Loucy (cell line): ENCODE measurements at regions not wholly inside any gene's neighbourhood (a gene's known extent, or its start where the extent isn't known, plus 50 kb on each side); places are given as distances from the start of the nearest gene placed in this dataset.

ENCODE experiments used
- EZH2phosphoT487 ChIP-seq: fragments of 200-600 bp; IDR thresholded peaks from 2 replicates; pipeline ENCODE4 v1.6.1; 2018; ENCODE audit warnings: antibody characterized with exemption, mild to moderate bottlenecking, moderate library complexity, borderline replicate concordance
- TF ChIP-seq, protein P1 (sequence below): fragments of 200-600 bp; sonication (generic); conservative IDR thresholded peaks from 2 replicates; pipeline ENCODE4 v1.5.1; 2014; ENCODE audit warnings: mild to moderate bottlenecking, antibody characterized with exemption, low read length

DNA sequence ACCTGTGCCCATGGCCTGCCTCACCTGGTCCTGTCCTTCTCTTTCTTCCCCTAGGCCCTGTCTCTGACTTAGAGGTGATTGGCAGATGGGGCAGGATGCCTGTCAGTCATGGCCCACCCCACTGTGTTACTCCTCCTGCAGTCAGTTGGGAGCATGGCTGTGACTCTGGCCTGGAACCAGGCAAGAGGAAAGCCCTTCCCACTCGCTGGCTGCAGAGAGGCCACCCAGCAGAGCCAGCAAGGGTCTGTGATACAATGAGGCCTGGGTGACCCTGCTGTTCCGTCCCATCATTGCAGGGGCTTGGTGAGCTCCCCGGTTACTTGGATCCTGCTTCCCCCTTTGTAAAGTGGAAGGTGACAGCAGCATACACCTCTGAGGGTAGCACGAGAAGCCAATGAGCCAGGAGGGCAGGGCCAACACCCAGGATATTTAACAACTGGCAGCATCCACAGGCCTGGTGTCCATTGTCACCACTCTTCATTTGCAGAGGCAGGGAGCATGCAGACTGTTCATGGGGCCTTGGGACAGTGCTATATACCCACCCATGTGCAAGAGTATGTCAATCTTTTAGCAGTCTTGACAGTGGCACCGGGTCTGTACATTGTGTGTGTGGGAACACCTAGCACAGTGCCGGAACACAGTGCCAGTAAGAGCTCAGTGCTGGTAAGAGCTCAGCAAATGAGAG lies 191.0 kb upstream of the C1orf174 start:
- TF ChIP-seq, protein P1, sequence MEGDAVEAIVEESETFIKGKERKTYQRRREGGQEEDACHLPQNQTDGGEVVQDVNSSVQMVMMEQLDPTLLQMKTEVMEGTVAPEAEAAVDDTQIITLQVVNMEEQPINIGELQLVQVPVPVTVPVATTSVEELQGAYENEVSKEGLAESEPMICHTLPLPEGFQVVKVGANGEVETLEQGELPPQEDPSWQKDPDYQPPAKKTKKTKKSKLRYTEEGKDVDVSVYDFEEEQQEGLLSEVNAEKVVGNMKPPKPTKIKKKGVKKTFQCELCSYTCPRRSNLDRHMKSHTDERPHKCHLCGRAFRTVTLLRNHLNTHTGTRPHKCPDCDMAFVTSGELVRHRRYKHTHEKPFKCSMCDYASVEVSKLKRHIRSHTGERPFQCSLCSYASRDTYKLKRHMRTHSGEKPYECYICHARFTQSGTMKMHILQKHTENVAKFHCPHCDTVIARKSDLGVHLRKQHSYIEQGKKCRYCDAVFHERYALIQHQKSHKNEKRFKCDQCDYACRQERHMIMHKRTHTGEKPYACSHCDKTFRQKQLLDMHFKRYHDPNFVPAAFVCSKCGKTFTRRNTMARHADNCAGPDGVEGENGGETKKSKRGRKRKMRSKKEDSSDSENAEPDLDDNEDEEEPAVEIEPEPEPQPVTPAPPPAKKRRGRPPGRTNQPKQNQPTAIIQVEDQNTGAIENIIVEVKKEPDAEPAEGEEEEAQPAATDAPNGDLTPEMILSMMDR, result no peak
- TF ChIP-seq EZH2phosphoT487, result no peak
